GM18508 (cell line): ENCODE measurements at regions not wholly inside any gene's neighbourhood (a gene's known extent, or its start where the extent isn't known, plus 50 kb on each side); places are given as distances from the start of the nearest gene placed in this dataset.
"Not testable (repeated sequence)": the region's sequence is repeated elsewhere in the genome, so short reads cannot be mapped to it uniquely, and the experiment has no call there.

Experiments
- ATAC-seq: cut with Tn5 transposase; IDR thresholded peaks from one replicate; pipeline ENCODE4 v1.9.1; 2021; ENCODE audit warnings: moderate number of reproducible peaks; ENCODE audit not compliant: insufficient read depth, unreplicated experiment

- ATAC-seq = no peak
Measured at GRCh38 chr4:115229873-115230272, 116.5 kb upstream of the NDST4 start.

DNA sequence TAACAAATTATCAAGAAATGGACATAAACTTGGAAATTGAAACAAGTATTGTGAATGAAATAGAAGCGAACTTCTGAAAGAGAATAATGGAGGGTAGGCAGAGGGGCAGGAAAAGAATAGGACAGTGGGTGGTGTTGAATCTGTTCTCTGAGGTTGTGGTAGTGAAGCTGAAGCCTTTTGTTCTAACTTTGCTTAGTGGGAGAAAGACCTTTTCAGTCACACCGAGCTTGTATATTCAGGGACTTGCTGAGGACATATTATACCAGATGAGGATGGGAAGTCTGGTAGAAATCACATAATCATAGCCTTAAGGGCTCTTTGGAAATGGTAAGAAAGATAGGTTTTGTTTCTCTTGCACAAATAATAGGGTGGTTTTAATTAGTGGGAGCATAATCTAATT lies 115.4 kb upstream of the NDST4 start:
- no peak for ATAC-seq

GRCh38 chr4:115222061-115222460 lies 108.6 kb upstream of the NDST4 start:
- ATAC-seq = no peak

- ATAC-seq = no peak
Measured at GRCh38 chr4:115219862-115220261, 106.4 kb upstream of the NDST4 start.

DNA sequence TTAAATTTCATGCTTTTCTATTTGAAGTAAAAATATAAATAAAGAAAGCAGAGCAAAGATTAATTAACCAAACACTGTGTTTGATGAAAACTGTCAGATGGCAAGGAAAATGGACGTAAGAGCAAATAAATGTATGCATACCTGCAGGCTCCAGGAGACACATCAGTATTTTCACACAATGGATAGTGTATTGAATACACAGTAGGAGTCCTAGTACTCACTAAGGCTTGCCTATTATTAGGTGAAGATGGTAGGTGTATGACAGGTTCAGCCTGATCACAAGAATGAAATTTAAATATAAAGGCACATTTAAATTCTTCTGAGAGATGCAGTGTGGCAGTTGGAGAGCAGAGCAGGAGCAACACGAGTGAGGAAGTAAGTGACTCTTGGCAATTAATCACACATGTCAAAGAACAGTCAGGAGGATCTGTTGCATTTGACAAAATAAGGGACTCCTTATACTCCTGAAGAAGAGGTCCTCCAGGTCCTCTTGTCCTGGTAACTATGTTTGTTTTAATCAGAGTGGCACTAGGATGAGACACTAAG lies 106.0 kb upstream of the NDST4 start:
- no peak for ATAC-seq

DNA sequence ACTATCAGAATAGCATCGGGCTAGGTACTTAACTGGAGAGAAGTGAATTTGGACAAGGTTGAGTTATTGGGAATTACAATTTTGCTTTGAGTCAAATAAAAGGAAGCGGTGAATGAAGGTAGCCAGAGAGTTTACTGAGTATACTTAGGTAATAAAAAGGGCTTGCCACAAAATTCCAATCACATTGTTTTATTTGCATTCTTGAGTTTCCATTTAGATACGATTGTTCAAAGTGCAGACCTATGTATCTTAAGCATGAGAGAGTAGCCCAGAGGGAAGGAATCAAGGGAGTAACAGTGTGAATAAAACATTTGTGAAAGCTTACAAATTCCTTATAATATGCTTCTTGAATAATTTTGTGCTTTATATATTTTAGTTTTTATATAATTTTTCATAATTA lies 102.5 kb upstream of the NDST4 start:
- ATAC-seq = no peak

DNA sequence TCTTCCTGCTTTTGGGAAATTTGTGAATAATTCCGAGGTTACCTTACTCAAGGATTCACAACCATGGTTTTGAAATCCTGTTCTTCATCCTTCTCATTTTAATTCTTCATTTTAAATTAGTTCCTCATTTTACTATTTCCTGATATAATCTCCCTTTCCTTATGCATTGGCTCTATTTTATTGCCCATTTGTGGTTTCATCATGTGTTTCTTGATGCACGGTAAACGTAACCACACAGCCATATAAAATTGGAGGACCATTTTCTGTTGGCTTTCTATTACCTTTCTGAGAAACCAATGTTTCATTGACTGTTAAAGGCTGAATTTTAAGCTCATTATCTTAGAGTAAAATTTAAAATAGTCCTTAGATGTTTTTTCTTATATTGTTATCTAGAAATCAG lies 100.3 kb upstream of the NDST4 start:
- no peak for ATAC-seq

- no peak for ATAC-seq
Measured at GRCh38 chr4:115201042-115201330, 87.6 kb upstream of the NDST4 start.

- not testable (repeated sequence) for ATAC-seq
Measured at GRCh38 chr4:115200201-115201041, 87.0 kb upstream of the NDST4 start.

- ATAC-seq = not testable (repeated sequence)
Measured at GRCh38 chr4:115194612-115195011, 81.2 kb upstream of the NDST4 start.

GRCh38 chr4:115190529-115190928 lies 77.1 kb upstream of the NDST4 start:
- no peak for ATAC-seq

- no peak for ATAC-seq
Measured at GRCh38 chr4:115187136-115187535, 73.7 kb upstream of the NDST4 start.

DNA sequence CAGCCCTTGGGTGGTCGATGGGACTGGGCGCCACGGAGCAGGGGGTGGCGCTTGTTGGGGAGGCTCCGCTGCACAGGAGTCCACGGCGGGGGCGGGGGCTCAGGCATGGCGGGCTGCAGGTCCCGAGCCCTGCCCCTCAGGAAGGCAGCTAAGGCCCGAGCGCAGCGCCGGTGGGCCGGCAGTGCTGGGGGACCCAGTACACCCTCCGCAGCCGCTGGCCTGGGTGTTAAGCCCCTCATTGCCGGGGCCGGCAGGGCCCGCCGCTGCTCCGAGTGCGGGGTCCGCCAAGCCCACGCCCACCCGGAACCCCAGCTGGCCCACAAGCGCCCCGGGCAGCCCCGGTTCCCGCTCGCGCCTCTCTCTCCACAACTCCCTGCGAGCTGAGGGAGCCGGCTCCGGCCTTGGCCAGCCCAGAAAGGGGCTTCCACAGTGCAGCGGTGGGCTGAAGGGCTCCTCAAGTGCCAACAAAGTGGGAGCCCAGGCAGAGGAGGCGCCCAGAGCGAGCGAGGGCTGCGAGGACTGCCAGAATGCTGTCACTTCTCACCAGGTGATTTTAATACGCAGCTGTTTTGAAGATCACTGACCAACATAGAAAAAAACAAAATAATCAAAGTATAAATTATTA lies 66.1 kb upstream of the NDST4 start:
- ATAC-seq = not testable (repeated sequence)

DNA sequence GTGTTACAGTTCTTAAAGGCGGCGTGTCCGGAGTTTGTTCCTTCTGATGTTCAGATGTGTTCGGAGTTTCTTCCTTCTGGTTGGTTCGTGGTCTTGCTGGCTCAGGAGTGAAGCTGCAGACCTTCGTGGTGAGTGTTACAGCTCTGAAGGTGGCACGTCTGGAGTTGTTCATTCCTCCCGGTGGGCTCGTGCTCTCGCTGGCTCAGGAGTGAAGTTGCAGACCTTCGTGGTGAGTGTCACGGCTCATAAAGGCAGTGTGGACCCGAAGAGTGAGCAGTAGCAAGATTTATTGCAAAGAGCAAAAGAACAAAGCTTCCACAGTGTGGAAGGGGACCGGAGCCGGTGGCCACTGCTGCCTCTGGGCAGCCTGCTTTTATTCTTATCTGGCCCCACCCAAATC lies 65.3 kb upstream of the NDST4 start:
- ATAC-seq = not testable (repeated sequence)

GRCh38 chr4:115171220-115171619 lies 57.8 kb upstream of the NDST4 start:
- ATAC-seq = no peak

GRCh38 chr4:115165503-115165902 lies 52.1 kb upstream of the NDST4 start:
- no peak for ATAC-seq
